ENCODE measurements at regions not wholly inside any gene's neighbourhood (a gene's known extent, or its start where the extent isn't known, plus 50 kb on each side); places are given as distances from the start of the nearest gene placed in this dataset.

DNA sequence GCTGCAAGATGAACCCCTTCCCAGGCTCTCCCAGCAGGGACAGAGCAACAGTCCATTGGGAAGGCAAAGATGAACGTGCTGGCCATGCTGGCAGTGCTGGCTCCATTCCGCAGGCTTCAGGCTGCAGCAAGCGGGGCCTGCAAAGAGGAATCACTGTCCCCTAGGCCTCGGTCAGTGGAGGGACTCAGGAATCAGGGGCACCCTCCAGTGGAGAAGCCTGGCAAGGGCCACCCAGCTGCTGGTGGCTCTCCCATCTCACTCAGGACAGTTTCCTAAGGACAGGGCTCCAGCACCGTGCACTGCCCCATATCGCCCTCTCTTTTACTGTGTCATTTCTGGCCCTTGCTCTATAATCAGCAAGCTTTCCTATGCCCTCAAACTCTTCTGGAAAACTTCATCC lies 498.6 kb downstream of the EFNB2 start:
- DNase-seq (ENCODE audit: low spot score), result no peak

DNA sequence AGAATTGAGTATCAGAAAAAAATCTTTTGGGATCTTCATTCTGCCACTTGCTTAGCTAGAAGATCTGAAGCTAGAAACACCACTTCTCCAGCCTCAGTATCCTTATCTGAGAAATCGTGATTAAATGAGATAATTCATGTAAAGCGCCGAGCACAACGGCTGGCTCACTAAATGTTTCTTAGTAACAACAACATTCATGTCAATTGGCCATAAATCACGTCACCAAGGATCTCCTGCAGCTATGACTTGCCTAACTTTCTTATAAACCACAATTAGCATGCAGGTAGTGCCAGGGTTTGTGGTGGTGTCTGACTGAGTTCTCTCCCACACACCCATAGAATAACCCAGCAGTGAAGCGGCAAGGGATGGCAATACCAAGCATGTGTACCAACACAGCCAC lies 501.3 kb downstream of the EFNB2 start:
- no peak for DNase-seq (ENCODE audit: low spot score)

DNA sequence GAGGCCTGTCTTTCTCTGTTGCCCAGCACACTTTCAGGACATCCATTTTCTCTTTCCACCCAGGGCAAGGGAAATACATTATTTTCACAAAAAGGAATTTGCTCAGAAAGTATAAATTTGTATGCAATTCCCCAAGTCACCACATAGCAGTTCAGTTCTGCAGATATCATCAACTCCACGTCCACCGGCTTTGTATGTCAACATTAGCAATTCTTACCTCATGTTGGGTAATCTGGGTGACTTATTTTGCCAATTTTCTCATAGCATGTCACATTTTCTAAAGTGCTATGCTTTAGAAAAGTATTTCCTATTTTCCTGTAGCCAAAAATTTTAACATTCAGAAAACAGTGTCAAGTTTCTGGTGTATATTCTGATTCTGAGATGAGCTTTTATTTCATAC lies 501.8 kb downstream of the EFNB2 start:
- DNase-seq (ENCODE audit: low spot score), result no peak

DNA sequence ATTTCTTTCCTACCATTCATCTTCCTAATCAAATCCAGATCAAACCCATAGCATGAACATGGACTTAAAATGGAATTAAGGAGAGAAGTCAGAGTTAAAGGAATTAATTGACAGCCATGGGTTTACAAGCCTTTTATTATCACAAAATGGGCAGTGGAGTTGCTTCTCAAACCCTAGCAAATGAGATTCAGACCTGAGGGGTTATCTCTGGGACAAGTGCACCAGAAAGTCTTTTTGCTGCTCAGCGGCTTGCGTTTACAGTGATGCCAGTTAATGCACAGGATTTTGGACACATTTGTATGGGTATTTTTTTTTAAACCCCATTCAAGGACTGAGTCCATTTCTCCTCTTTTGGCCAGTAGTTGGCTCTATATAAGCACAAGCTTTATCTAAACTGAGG lies 503.0 kb downstream of the EFNB2 start:
- DNase-seq (ENCODE audit: low spot score), result no peak

DNA sequence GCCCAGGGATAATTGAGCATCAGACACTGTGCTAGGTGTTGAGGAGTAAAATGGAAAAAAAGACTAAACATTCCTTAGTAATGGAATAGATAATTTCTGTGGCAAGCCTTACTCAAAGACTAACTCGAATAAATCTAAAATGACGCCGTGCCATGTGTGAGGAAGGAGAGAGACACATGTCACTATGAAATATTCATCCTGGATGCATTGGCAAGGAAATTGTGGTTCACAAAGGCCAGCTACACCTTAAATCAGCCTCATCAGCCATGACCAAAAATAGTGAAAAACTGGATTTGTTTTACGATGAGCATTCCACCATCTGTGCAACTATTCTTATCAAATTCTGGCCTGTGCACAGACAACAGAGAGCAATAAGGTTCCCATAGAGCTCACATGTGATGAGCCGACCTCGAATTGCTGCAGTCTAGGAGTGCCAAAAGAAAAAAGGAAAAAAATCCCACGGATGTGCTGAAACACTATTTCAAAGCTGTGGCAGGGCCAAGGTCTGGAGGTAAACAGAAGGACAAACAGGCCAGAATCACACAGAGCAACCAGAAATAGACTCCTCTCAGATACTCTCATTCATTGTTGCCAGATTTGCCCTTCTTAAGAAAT lies 505.7 kb downstream of the EFNB2 start:
- DNase-seq (ENCODE audit: low spot score), result no peak

DNA sequence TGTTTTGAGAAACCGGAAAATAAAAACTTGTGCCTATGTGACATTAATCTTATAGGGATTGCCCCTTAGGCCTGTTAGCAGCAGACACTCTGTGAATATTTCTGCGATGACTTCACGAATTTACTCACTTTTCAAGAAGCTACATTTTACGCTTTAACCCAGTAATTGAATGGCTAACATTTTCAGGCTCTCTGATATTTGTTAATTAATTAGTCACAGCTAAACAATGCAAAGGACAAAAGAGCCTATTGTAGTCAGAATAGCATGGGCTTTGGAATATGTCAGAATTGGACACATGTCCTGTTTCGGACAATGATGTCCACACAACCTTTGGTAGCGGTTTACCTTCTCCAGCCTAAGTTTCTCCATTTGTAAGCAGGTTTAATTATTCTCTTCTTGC lies 506.6 kb downstream of the EFNB2 start:
- no peak for DNase-seq (ENCODE audit: low spot score)

DNA sequence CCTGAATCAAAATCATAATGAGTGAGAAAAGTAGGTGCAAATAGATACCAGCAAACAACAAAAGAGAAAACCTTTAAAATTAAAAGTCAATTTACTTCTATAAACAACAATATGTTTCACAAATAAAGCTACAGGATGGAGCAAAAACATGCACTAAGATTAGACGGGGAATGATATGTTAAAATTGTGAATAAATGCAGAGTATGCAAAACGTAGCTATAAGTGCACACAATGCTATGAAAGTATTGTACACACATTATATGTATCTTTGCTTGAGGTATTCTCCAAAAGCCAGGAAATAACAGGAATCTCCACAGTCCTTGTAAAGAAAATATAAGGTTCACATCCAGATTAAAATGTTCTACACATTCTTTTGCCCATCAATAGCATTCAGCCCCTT lies 523.9 kb downstream of the EFNB2 start:
- DNase-seq (ENCODE audit: low spot score), result no peak

DNA sequence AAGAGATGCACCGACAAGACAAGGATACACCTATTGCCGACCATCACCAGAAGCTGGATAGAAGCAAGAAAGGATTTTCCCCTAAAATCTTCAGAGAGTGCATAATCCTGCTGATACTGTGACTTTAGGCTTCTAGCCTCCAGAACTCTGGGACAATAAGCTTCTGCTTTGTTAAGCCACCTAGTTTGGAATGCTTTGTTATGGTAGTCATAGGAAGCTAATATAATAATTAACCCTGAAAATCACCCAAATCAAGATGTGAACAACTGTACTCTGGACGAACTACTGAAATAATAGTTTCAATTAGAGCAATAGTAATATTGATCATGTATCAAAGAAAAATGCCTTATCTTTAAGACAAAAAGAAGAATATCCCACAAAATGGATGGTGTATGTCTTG lies 524.6 kb downstream of the EFNB2 start:
- no peak for DNase-seq (ENCODE audit: low spot score)

DNA sequence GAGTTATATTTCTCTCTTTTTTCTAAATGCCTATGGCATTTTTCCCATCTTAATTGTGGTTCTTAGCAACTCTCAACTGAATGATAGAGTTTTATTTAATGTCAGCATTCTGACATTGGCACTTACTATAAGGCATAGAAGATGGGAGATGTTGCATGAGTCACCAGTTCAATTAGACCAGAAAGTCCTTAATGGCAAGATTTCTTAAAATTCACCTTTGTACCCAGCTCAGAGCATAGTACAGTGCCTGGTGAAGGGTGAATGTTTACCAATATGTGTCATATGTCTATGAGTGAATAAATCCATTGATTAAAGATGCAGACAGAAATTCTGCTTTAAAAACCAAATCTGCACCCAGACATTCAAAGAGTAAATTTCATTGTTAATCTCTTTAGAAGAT lies 526.9 kb downstream of the EFNB2 start:
- DNase-seq (ENCODE audit: low spot score), result no peak

DNA sequence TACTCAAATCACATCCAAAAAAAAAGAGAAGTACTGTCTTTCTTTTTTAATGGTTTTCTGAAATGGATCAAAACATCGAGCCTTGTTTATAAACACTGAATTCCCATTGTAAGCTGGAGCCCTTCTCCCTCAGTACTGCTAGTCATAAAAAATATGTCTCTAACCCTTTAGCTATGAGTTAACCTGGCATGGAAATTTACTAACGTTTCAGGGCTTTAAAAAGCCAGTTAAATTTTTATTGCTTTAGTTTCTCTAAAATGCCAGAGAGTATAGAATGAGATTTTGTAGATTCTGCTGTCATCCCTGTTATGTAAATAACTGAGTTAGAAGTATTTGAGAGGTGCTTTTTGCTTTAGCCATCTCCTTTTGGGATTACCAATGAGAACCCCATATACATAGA lies 528.3 kb downstream of the EFNB2 start:
- DNase-seq (ENCODE audit: low spot score), result no peak

DNA sequence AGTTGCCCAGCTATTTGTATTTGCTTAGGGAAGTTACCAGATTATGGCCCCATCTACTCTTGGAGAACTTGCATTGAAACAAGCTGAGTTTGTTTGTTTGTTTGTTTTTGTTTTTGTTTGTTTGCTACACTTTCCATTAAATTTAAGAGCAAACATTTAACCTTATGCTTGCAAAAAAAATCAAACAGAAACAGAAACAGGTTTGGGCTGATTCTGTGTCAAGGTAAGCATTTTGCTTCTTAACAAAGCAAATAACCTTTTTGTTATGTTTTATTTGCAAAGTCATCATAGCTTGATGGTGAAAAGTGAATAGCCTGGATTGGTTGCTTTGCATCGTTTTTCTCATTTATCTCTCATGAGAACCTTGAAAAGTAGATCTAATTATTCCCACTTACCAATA lies 531.8 kb downstream of the EFNB2 start:
- no peak for DNase-seq (ENCODE audit: low spot score)

DNA sequence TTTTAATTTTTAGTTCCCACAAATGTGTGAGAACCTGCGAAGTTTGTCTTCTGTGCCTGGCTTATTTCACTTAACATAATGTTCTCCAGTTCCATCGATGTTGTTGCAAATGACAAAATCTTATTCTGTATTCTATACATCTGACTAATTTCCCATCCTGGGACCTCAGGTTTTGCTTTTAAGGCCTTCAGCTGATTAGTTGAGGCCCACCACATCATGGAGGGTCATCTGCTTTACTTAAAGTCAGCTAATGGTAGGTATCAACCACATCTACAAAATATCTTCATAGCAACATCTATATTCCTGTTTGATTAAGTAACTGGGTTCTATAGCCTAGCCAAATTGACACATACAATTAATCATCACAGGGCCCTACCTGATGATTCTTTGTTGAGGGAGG lies 534.0 kb downstream of the EFNB2 start:
- DNase-seq (ENCODE audit: low spot score), result no peak

DNA sequence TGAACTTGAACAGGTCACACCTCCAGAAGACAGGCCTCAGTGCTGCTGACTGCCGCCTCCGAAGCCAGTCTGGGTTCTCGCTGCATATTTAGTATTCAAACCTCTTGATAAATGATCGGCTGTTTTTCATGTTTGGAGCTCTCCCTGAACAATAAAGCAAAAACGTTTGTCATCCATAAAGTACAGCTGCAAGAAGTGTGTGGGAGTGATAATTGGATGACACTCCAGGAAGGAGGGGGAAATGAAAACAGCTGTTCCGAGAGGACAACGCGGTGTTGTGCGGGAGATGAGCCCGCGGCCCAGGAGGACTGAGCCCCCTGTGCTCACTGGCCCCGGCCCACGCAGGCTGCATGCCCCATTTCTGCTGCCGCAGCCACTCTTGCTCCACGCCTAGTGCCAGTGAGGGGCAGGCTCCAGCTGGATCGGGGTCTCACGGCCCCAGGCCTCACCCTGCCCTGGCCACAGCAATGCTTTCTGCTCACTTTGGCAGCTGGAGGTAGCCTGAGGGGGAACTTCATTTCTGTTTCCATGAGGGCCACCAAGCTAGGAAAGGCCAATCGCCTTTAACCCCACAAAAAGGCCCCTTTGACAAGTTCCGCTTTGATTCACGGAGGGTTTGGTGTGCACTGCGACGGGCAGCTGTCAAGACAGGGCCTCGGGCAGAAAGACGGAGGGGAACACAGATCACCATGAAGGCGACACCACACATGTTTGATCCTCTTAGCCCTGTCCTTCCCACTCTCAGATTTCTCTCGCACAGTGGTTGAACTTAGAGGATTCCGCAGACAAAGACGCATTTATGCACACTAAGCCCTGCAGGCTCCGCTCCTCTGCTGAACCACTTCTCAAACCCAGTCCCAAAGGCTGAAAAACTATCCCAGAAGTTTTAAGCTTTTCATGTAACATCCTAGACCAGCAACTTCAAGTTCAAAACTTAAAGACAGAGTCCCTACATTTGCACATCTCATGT lies 537.6 kb downstream of the EFNB2 start:
- DNase-seq (ENCODE audit: low spot score), result no peak

DNA sequence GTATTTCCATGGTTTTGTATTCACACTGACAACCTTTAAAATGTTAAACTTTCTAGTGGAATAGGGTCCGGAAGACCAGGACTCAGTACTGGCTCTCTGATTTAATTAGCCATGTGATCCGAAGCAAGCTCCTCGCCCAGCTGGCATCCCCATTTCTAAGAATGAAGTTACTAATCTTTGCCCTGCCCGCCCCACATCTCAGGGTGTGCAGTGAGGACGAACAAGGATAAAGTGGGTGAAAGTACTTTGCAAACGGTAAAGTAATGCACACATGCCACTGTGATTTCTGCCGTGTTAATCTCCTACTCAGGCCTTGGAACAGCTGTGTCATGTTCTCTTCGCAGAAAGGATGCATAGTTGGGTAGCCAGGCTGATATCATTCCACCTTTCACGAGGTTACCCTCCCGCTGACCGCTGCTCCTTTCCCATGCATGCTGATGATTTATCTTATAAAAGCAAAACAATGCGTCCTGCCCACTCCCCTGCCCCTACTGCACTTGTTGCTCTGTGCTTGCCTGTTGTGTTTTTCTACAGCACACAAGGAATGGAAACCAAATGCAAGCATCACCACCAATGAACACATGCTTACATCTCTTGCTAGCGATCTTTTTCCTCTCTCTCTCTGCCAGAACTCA lies 539.0 kb downstream of the EFNB2 start:
- no peak for DNase-seq (ENCODE audit: low spot score)

DNA sequence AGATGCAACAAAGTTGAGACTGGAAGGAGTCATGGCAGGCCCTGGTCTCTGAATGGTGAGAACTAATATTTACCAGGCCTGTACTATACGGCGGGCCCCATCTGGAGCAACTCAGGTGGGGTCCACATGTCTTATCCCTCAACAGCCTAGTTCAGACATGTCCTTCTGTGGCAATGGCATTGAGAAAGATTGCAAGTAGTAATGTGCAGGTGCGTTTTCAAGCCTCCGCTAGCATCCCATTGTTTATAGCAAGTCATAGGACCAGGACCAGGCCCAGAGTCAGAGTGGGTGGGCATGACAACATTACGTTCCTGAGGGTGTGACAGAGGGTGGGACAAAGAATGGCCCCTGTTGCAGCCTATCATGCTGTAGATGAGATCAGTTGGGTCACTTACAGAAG lies 541.1 kb downstream of the EFNB2 start:
- DNase-seq (ENCODE audit: low spot score), result no peak

DNA sequence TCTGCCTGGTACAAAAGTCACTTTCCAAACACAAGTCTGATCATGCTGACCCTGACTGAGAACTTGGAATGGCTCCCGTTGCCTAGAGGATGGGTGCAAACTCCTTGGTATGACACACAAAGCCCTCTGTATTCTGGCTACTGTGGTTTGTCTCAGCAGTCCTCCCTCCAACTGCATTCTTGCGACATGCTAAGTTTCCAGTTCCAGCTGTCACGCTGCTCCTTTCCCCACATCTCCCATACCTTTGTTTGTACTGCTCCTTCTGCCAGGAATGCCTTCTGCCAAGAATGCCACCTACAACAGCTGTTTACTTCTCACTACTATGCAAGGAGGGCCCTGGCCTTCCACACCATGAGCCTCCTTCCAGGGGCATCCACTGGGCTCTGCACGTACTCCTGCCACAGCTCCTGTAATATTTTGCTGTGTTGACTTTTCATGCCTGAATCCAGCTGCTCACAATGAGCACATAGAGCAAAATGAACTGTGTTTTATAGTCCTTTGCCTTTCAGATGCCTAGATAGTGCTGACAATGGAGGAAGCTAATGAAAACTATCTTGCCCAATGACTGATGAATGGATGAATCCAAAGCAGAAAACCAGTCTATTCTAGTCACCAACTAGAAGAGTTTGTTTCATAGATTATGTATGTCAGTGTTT lies 543.7 kb downstream of the EFNB2 start:
- no peak for DNase-seq (ENCODE audit: low spot score)

DNA sequence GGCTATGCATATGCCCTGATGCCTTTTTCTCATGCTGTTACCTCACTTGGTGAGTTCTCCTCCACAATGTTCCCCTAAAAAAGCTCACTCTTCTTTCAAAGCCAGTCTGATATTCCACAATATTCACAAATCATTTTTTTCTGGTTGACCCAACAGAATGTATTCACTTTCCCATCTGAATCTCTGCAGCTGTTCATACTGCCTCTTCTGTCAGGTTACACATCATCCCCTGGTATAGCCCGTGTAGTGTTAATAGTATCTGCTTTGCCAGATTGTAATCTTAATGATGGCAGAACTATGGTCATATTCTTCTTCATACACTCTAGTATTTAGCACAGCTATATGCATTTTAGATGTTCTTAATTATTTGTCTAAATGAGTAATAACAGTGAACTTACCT lies 544.3 kb downstream of the EFNB2 start:
- no peak for DNase-seq (ENCODE audit: low spot score)

DNA sequence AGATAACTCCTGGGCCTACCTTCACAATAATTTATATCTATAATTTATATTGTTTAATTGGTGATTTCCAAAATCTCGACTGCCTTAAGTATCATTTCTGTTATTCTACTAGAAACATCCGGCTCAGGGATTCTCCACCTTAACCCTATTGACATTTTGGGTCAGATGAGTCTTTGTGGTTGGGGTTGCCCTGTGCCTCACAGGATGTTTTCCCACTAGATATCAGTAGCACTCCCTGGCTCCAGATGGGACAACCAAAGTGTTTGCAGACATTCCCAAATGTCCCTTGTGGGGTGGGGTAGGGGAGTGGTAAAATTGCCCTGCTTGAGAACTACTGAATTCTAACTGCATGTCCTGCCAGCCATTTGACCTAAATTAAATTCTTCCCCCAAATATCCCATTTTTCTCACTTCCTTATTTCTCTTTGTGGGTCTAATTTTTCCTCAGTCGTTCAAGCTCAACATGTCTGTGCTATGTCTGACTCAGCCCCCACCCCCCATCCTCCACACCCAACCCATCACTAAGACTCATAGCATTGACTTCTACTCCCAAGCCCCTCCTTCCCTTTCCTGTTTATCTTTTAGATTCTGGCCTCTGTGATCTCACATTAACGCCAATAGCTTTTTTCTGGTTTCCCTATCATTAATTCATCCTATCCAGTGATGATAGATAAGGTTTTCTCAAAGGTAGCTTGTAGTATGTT lies 545.1 kb downstream of the EFNB2 start:
- no peak for DNase-seq (ENCODE audit: low spot score)

DNA sequence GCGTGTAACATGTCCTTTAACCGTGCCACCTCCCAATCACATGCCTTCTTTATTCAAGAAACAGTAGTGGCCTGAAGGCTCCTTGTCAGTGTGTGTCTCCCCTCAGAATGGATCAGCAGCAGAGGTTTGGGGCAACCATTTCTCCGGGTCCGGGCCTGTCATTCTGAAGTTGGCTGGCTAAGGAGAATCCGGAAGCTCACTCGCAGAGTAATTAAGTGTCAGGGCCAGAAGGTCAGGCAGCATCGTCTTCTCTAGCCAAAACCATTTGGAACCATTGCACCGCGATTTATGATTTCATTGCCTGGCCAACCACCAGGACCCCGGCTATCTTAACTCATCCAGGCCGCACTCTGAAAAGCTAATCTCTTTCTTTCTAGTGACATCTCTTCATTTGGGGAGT lies 550.8 kb downstream of the EFNB2 start:
- no peak for DNase-seq (ENCODE audit: low spot score)

DNA sequence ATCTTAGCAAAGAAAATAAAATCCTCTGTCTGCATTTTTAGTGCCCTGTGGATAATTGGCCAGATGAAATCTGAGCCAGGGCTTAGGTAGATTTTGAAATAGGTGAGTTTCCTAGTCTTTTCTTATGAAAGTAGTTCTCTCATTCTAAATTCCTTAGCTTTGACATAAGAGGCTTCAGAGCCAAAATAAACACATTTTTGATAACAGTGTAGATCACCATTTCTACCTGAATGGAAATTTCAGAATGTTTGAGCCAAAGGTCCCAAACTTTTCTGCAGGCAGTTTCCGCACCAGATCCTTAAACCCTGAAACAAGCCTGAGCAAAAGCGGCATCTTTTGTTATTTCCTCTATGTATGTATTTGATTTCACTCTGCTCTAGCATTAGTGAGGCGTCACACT lies 551.2 kb downstream of the EFNB2 start:
- no peak for DNase-seq (ENCODE audit: low spot score)

DNA sequence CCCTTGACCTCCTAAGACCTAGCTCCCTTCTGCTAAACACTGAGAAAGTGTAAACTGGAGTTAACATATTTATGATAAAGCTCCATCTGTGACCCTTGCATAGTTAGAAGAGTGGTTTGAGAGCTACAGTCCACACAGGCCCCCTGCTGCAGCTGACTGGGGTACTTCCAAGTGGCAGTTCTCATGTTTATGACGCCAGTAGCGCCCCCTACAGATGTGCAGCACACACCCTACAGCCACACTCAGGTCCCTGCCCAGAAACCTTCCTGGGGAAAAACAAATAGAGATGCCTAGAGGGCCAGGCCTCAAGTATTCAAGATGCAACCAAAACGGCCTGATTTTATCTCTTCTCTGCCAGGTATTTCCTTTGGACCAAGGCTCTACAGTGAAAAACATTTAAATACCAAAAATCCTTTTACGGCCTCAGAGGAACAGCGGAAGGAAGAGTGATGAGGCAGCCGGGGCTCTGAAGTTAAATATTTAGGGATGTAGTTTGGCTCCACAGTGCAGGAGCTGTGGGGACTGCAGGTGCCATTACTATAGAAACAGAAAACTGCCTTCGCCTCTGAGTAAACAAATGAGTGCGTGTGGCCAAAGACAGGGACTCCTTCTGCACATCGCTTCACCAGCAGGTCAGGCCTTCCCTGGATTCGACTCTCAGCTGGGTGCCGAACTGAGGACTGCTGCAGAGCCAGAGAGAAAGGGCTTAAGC lies 553.1 kb downstream of the EFNB2 start:
- DNase-seq (ENCODE audit: low spot score), result no peak

Measured in hematopoietic multipotent progenitor cell treated with erythropoietin and hydrocortisone succinate and interleukin-3 and kit ligand, for 17 days (in vitro differentiated cells).